ENCODE measurements at regions not wholly inside any gene's neighbourhood (a gene's known extent, or its start where the extent isn't known, plus 50 kb on each side); places are given as distances from the start of the nearest gene placed in this dataset.
A peak's percentile ranks its signal among the peaks of the same experiment; 100 is the strongest.

GRCh38 chr11:70751142-70751734 is 352.9 kb downstream of the CTTN start:
- no peak for DNase-seq

GRCh38 chr11:70755410-70756158 is 357.3 kb downstream of the CTTN start:
- peak; percentile 70 for DNase-seq

- no peak for DNase-seq
These were observed 358.0 kb downstream of the CTTN start for GRCh38 chr11:70756341-70756740.

- no peak for DNase-seq
These were observed 358.4 kb downstream of the CTTN start for GRCh38 chr11:70756756-70757155.

GRCh38 chr11:70757241-70757640 is 358.9 kb downstream of the CTTN start:
- no peak for DNase-seq

- no peak for DNase-seq
These were observed 359.9 kb downstream of the CTTN start for GRCh38 chr11:70758206-70758605.

GRCh38 chr11:70759846-70760245 is 361.5 kb downstream of the CTTN start:
- DNase-seq, result no peak

- no peak for DNase-seq
These were observed 362.2 kb downstream of the CTTN start for GRCh38 chr11:70760416-70761020.

GRCh38 chr11:70761094-70761907 is 363.0 kb downstream of the CTTN start:
- DNase-seq, result no peak

- no peak for DNase-seq
These were observed 363.6 kb downstream of the CTTN start for GRCh38 chr11:70761908-70762337.

GRCh38 chr11:70762810-70763209 is 364.5 kb downstream of the CTTN start:
- DNase-seq, result no peak

- no peak for DNase-seq
These were observed 365.3 kb downstream of the CTTN start for GRCh38 chr11:70763606-70764005.

GRCh38 chr11:70764356-70764905 is 366.1 kb downstream of the CTTN start:
- no peak for DNase-seq

- DNase-seq, result no peak
These were observed 368.6 kb downstream of the CTTN start for GRCh38 chr11:70766901-70767300.

- DNase-seq, result no peak
These were observed 370.2 kb downstream of the CTTN start for GRCh38 chr11:70768346-70769095.

- no peak for DNase-seq
These were observed 370.8 kb downstream of the CTTN start for GRCh38 chr11:70769106-70769505.

- DNase-seq, result no peak
These were observed 371.2 kb downstream of the CTTN start for GRCh38 chr11:70769521-70769920.

GRCh38 chr11:70771099-70771885 is 373.0 kb downstream of the CTTN start:
- DNase-seq, result no peak

- DNase-seq, result no peak
These were observed 374.6 kb downstream of the CTTN start for GRCh38 chr11:70772950-70773349.

GRCh38 chr11:70775386-70776075 is 377.2 kb downstream of the CTTN start:
- no peak for DNase-seq

Data from activated CD4-positive, alpha-beta T cell treated with anti-CD3 and anti-CD28 coated beads, Interleukin-2, amount 50 U/mL, for 16 hours (primary cell).